ENCODE measurements at regions not wholly inside any gene's neighbourhood (a gene's known extent, or its start where the extent isn't known, plus 50 kb on each side); places are given as distances from the start of the nearest gene placed in this dataset.

DNA sequence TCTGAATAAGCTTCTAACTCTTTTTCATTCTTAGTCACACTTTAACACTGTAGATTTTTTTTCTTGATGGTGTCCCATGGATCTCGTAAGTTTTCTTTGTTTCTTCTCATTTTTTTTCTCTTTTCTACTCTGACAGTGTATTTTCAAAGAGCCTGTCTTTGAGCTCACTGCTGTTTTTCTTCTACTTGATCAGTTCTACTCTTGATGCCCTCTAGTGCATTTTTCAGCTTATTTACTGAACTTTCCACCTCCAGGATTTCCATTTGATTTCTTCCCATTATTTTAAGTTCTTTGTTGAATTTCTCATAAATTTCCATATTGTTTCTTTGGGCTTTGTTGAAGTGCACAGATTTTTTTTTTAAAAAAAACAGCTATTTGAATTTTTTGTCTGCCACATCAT is 2641.1 kb upstream of the DEFB115 start:
- no peak for TF ChIP-seq CTCF (IDR thresholded peaks at IDR 0.05)
- no peak for TF ChIP-seq POLR2A (IDR thresholded peaks at IDR 0.05)
